ENCODE measurements at regions not wholly inside any gene's neighbourhood (a gene's known extent, or its start where the extent isn't known, plus 50 kb on each side); places are given as distances from the start of the nearest gene placed in this dataset.

DNA sequence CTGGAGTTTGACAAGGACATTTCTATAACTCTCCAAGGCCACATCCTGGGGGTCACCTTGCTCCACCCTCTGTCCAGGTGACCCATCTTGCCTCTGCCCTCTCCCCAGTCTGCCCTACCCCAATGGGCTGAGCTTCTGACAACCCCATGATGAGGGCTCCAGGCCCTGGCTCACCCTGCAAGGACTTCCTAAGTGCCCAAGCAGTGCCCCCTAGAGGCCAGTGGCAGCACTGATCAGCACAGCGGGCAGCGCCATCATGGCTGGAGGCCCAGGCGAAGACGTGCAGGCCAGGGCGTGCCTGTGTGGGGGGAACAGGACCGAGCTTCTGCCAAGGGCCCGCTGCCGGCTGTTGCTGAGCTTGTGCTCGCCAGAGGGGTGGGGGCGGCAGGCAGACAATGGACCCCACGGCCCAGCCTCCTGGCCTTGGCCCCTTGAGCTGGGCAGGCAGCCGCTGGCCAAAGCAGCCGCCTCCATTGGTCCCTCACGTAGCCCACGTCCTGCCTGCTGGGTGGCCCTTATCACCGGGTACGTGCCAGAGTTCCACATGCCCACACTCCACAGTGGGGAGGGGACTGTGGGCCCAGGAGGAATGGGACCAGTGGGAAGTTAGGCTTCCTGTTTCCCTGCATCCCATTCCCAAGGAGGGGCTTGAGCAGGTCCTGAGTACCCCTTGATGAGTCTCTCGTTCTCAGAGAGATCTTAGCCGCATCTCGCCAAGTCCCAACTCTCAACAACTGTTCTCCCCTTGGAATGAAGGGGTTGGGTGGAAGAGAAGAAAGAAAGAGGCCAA, 64.3 kb downstream of the MRPL14 start:
- no peaks in the 10 kb centered on the region for H3K27me3 ChIP-seq (ENCODE audit: insufficient read depth, poor library complexity, severe bottlenecking)
- TF ChIP-seq POLR2AphosphoS5 (IDR thresholded peaks at IDR 0.05; ENCODE audit: low read depth) (no peak), GABPA (IDR thresholded peaks at IDR 0.05; ENCODE audit: low read depth) (no peak), SPI1 (IDR thresholded peaks at IDR 0.05; ENCODE audit: borderline replicate concordance, low read depth) (no peak)
- TF ChIP-seq, protein P1, sequence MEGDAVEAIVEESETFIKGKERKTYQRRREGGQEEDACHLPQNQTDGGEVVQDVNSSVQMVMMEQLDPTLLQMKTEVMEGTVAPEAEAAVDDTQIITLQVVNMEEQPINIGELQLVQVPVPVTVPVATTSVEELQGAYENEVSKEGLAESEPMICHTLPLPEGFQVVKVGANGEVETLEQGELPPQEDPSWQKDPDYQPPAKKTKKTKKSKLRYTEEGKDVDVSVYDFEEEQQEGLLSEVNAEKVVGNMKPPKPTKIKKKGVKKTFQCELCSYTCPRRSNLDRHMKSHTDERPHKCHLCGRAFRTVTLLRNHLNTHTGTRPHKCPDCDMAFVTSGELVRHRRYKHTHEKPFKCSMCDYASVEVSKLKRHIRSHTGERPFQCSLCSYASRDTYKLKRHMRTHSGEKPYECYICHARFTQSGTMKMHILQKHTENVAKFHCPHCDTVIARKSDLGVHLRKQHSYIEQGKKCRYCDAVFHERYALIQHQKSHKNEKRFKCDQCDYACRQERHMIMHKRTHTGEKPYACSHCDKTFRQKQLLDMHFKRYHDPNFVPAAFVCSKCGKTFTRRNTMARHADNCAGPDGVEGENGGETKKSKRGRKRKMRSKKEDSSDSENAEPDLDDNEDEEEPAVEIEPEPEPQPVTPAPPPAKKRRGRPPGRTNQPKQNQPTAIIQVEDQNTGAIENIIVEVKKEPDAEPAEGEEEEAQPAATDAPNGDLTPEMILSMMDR (IDR thresholded peaks at IDR 0.05; ENCODE audit: insufficient read depth, low read length) = peak; percentile 15
- TF ChIP-seq, protein P2, sequence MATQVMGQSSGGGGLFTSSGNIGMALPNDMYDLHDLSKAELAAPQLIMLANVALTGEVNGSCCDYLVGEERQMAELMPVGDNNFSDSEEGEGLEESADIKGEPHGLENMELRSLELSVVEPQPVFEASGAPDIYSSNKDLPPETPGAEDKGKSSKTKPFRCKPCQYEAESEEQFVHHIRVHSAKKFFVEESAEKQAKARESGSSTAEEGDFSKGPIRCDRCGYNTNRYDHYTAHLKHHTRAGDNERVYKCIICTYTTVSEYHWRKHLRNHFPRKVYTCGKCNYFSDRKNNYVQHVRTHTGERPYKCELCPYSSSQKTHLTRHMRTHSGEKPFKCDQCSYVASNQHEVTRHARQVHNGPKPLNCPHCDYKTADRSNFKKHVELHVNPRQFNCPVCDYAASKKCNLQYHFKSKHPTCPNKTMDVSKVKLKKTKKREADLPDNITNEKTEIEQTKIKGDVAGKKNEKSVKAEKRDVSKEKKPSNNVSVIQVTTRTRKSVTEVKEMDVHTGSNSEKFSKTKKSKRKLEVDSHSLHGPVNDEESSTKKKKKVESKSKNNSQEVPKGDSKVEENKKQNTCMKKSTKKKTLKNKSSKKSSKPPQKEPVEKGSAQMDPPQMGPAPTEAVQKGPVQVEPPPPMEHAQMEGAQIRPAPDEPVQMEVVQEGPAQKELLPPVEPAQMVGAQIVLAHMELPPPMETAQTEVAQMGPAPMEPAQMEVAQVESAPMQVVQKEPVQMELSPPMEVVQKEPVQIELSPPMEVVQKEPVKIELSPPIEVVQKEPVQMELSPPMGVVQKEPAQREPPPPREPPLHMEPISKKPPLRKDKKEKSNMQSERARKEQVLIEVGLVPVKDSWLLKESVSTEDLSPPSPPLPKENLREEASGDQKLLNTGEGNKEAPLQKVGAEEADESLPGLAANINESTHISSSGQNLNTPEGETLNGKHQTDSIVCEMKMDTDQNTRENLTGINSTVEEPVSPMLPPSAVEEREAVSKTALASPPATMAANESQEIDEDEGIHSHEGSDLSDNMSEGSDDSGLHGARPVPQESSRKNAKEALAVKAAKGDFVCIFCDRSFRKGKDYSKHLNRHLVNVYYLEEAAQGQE (IDR thresholded peaks at IDR 0.05; ENCODE audit: insufficient replicate concordance, low read depth) = peak; percentile 45
- no peak overlapping the region for H3K27ac ChIP-seq (replicated peaks)
- no peak overlapping the region for H3K4me3 ChIP-seq (replicated peaks; ENCODE audit: insufficient read depth, low read length)
- DNase-seq (ENCODE audit: low read depth in 1 of 2, low spot score in 1 of 2) = peak in 1 of 2 experiments; percentile 44

DNA sequence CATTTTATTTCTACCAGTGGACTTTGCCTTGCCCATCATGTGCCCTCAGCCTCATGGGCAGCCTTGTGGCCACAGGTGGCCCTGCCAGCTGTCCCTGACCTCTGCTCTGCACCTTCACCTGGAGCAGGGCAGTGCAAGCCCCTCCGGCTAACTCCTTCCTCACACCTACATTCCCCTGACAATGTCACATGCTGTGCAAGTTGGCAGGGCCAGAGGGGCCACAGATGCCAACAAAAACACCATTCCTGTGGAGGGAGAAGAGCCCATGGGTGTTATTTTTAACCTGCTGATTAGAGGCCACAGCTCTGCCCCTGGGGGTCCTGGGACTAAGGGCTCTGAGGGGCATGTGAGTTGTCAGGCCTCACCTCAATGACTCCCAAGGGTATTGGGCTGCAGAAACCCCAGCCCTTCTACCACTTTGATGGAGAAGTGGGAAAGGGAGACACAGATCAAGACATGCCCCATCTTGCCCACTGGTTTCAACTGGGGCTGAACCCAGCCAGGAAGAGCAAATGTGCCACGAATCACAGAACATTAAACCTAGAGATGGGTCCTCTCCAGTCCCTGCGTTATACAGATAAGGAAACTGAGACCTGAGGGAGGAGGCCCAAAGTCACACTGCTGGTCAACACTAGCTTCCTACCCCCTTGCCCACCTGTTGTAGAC, 65.0 kb downstream of the MRPL14 start:
- no peak for DNase-seq (ENCODE audit: low read depth in 1 of 2, low spot score in 1 of 2)
- H3K4me3 ChIP-seq (replicated peaks; ENCODE audit: insufficient read depth, low read length) = no peak overlapping the region
- TF ChIP-seq, protein P2 (IDR thresholded peaks at IDR 0.05; ENCODE audit: insufficient replicate concordance, low read depth) = no peak
- TF ChIP-seq SPI1 (IDR thresholded peaks at IDR 0.05; ENCODE audit: borderline replicate concordance, low read depth) (no peak), POLR2AphosphoS5 (IDR thresholded peaks at IDR 0.05; ENCODE audit: low read depth) (no peak), GABPA (IDR thresholded peaks at IDR 0.05; ENCODE audit: low read depth) (no peak)
- TF ChIP-seq, protein P1 (IDR thresholded peaks at IDR 0.05; ENCODE audit: insufficient read depth, low read length) = no peak
- no peak overlapping the region for H3K27ac ChIP-seq (replicated peaks)
- no peaks in the 10 kb centered on the region for H3K27me3 ChIP-seq (ENCODE audit: insufficient read depth, poor library complexity, severe bottlenecking)

DNA sequence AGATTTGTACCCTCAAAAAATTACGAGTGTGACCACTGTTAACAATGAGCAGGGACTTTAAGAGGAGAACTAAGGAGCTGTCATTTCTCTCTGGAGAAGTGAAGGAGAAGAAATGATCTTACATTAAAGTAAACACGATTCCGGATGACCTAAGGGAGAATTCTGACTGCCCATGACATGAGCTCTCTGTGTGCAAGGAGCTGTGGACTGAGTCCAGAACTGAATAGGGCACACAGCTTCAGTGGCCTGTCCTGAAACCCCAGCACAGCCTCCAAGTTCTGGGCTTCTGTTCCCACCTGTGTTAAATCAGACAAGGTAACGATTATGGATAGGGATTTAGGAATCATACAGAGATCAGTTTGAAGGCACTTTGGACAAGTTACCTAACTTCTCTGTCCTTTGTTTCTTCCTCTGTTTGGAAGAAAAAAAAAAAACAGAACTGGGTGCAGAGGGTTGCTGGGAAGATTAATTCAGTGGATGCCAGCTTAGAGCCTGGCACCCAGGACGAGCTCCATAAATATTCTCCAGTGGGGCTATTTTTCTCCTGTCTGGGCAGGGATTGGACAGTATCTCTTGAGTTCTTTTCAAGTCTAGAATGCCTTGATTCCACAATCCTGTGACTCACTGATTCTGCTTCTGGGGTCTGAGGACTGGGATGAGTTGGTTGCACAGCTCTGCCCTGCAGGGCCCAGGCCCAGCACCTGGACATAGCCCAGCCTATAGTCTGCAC, 65.7 kb downstream of the MRPL14 start:
- H3K4me3 ChIP-seq (replicated peaks; ENCODE audit: insufficient read depth, low read length) = no peak overlapping the region
- 0 out of 2 replicates have a peak, but pooled peaks have one; percentile 22 for TF ChIP-seq SPI1 (IDR thresholded peaks at IDR 0.05; ENCODE audit: borderline replicate concordance, low read depth)
- TF ChIP-seq GABPA (IDR thresholded peaks at IDR 0.05; ENCODE audit: low read depth) = no peak
- no peaks in the 10 kb centered on the region for H3K27me3 ChIP-seq (ENCODE audit: insufficient read depth, poor library complexity, severe bottlenecking)
- H3K27ac ChIP-seq (replicated peaks) = no peak overlapping the region
- DNase-seq (ENCODE audit: low read depth in 1 of 2, low spot score in 1 of 2) = no peak
